Activated naive CD8-positive, alpha-beta T cell treated with anti-CD3 and anti-CD28 coated beads, Interleukin-2, amount 10 ng/mL, durations not matched to agents 7 days and 5 days (primary cell): ENCODE measurements at regions not wholly inside any gene's neighbourhood (a gene's known extent, or its start where the extent isn't known, plus 50 kb on each side); places are given as distances from the start of the nearest gene placed in this dataset.
"Not testable (repeated sequence)": the region's sequence is repeated elsewhere in the genome, so short reads cannot be mapped to it uniquely, and the experiment has no call there.

ENCODE experiments used
- ATAC-seq: fragments of 150-1000 bp; cut with Tn5 transposase; one replicate; pipeline ENCODE4 v1.10.0; 2021; ENCODE audit warnings: low read depth, moderate library complexity
- POLR2A ChIA-PET: fragments of 350-600 bp; sonication (Branson Sonifier 250); formaldehyde crosslinking; loops from one replicate; lab custom pipeline; 2021; ENCODE audit warnings: antibody characterized with exemption; lab: Charles Lee
- DNase-seq: peaks from one replicate; pipeline ENCODE4 v3.0.0; 2021
- H3K27ac Mint-ChIP-seq: one replicate; pipeline ENCODE4 v1.8.0; 2022; ENCODE audit warnings: mild to moderate bottlenecking, mixed read lengths
- H3K27me3 Mint-ChIP-seq: one replicate; pipeline ENCODE4 v1.8.0; 2022; ENCODE audit warnings: mild to moderate bottlenecking, moderate library complexity, mixed read lengths
- H3K36me3 Mint-ChIP-seq: one replicate; pipeline ENCODE4 v1.8.0; 2021; ENCODE audit warnings: mild to moderate bottlenecking, mixed read lengths
- H3K4me1 Mint-ChIP-seq: one replicate; pipeline ENCODE4 v1.8.0; 2021; ENCODE audit warnings: mixed read lengths
- H3K4me3 Mint-ChIP-seq: one replicate; pipeline ENCODE4 v1.8.0; 2022; ENCODE audit warnings: mild to moderate bottlenecking, moderate library complexity, mixed read lengths
- H3K9me3 Mint-ChIP-seq: one replicate; pipeline ENCODE4 v1.8.0; 2021; ENCODE audit warnings: mixed read lengths

DNA sequence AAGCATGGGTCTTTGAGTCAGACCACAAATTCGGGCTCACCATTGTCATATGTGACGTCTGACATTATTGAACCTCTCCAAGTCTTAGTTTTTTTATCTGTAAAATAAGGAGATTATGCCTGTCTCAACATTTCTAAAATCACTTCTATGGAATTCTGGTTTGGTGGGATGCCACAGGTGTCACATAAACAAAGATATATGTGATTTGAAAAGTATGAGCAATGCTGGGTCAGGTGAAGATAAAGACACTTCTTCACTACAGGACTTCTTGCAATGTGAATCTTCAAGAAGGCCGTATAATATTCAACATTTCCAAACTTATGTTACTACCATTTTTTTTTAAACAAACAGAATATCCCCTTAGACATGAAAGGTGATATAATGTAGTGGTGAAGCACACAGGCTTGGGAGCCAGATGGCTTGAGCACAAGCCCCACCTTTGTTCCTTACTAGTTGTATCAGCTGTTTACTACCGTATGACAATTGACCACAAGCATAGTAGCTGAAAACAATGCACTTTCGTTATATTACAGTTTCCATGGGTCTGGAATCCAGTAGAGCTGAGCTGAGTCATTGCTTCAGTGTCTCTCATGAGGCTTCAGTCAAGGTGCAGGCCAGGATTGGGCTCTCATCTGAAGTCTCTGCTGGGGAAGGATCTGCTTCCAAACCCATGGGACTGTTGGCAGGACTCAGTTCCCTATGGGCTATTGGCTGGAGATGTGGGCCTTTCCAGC, 87.7 kb downstream of the UTP18 start:
- H3K4me3 Mint-ChIP-seq: no peak overlapping the region
- POLR2A ChIA-PET: no interaction called here
- no peak overlapping the region for H3K27ac Mint-ChIP-seq
- H3K4me1 Mint-ChIP-seq: no peaks in the 10 kb centered on the region
- peaks cover 12% of the 10 kb centered on the region for H3K27me3 Mint-ChIP-seq
- H3K9me3 Mint-ChIP-seq: no peaks in the 10 kb centered on the region
- ATAC-seq (no peak), DNase-seq (no peak)
- H3K36me3 Mint-ChIP-seq: no peaks in the 10 kb centered on the region

DNA sequence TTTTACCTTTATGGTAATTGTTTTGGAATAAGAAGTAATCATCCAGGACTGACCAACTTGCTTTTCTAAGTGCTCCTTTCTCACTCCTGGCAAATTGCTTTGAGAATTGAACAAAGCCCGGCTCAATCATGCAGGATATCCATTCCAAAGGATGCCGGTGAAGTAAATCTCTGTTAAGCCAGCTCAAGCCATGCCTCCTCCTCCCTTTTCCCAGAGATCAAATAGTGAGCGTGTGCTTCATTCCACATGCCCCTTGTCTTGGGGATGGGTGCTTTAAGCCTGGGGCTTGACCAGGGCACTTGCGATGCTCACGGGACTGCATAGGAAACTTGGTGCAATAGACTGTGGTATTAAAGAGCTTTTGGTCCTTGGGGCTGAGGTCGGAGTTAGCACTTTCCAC, 90.7 kb downstream of the UTP18 start:
- POLR2A ChIA-PET: no interaction called here
- DNase-seq (no peak), ATAC-seq (no peak)
- H3K27me3 Mint-ChIP-seq: peaks cover 21% of the 10 kb centered on the region
- no peaks in the 10 kb centered on the region for H3K4me1 Mint-ChIP-seq
- H3K36me3 Mint-ChIP-seq: no peaks in the 10 kb centered on the region
- no peak overlapping the region for H3K27ac Mint-ChIP-seq
- H3K9me3 Mint-ChIP-seq: no peaks in the 10 kb centered on the region
- H3K4me3 Mint-ChIP-seq: no peak overlapping the region

DNA sequence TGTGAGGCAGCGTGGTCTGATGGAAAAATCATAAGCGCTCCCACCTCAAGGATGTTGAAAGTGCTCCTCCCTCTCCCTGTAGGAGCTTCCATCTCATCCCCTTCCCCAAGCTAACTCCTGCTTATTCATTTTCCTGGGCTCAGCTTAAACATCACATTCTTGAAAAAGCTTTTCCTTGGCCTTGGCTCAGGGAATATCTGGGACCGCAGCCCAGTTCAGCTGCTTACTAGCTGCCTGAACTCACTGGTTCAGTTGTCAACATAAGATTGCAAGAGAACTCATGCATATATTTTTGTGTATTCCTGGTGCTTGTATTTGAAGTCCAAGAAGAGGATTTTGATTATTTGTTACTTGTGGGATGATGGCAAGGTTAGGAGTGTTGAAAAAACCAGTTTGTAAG, 91.5 kb downstream of the UTP18 start:
- Mint-ChIP-seq H3K4me3 (no peak overlapping the region), H3K27me3 (peaks cover 25% of the 10 kb centered on the region), H3K27ac (no peak overlapping the region), H3K9me3 (no peaks in the 10 kb centered on the region), H3K36me3 (no peaks in the 10 kb centered on the region), H3K4me1 (no peaks in the 10 kb centered on the region)
- no peak for ATAC-seq
- POLR2A ChIA-PET: no interaction called here
- DNase-seq: no peak

DNA sequence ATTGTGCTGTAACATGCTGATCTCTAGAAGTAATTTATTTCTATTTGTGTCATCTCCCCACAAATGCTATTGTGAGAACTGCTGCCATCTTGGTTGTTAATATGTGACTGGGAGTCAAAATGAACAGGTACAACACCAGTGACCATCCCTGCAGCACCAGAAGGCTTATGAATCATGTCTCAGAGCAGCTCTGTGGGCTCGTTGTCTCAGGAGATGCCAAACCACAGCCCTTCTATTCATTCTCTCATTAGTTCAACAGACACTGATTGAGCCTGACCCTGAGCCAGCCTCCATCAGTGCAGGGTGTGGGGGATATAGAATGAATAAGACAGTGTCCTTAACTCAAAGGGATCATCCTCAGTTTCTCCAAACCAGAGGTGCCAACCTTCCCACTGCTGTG, 92.5 kb downstream of the UTP18 start:
- no peaks in the 10 kb centered on the region for H3K9me3 Mint-ChIP-seq
- no peaks in the 10 kb centered on the region for H3K4me1 Mint-ChIP-seq
- POLR2A ChIA-PET: no interaction called here
- H3K36me3 Mint-ChIP-seq: no peaks in the 10 kb centered on the region
- DNase-seq (no peak), ATAC-seq (no peak)
- peaks cover 25% of the 10 kb centered on the region for H3K27me3 Mint-ChIP-seq
- H3K4me3 Mint-ChIP-seq: no peak overlapping the region
- H3K27ac Mint-ChIP-seq: no peak overlapping the region

DNA sequence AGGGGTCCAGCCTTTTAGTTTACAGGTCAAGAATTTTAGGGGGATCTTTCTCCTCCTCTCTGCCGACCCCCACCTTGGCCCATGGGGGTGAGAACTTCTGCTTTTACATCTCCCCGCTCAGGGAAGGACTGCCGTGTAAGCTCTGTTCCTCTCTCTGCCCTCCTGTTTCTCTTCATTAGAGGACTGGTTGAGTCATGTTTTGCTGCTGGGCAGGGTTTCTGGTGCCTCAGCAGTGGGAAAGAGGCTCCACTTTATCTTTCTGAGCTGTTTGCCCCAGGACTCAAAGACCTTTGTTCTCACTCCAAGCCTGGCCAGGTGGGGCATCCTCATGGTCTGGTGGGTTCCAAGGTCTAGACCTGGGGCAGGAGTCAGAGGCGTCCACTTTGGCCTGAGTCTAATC, 93.0 kb downstream of the UTP18 start:
- H3K27me3 Mint-ChIP-seq: peaks cover 25% of the 10 kb centered on the region
- DNase-seq (no peak), ATAC-seq (no peak)

DNA sequence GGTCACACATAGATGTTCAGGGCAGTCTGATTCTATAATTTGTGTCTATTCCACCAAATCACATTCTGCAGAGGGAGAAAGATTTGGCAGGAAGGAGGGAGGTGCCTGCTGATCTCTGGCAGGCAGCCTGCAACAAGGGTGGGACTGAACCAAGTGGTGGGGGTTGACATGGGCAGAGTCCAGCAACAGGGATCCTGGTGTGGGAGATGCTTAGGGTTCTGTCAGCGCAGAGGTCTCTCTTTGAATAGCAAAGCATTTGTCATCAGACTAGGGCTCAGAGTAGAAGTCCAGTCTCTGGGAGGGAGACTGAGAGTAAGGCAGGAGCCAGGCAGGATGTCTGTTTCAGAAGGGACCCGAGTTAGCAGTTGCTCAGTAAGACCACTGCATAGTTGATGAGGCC, 94.6 kb downstream of the UTP18 start:
- Mint-ChIP-seq H3K36me3 (no peaks in the 10 kb centered on the region), H3K4me3 (no peak overlapping the region), H3K9me3 (no peaks in the 10 kb centered on the region), H3K27ac (no peak overlapping the region), H3K27me3 (peaks cover 23% of the 10 kb centered on the region), H3K4me1 (no peaks in the 10 kb centered on the region)
- ATAC-seq: no peak
- POLR2A ChIA-PET: no interaction called here
- no peak for DNase-seq

More for the DNA sequence above, 93.0 kb downstream of the UTP18 start:
- POLR2A ChIA-PET: no interaction called here
- Mint-ChIP-seq H3K36me3 (no peaks in the 10 kb centered on the region), H3K9me3 (no peaks in the 10 kb centered on the region), H3K4me1 (no peaks in the 10 kb centered on the region), H3K27ac (no peak overlapping the region), H3K4me3 (no peak overlapping the region)

DNA sequence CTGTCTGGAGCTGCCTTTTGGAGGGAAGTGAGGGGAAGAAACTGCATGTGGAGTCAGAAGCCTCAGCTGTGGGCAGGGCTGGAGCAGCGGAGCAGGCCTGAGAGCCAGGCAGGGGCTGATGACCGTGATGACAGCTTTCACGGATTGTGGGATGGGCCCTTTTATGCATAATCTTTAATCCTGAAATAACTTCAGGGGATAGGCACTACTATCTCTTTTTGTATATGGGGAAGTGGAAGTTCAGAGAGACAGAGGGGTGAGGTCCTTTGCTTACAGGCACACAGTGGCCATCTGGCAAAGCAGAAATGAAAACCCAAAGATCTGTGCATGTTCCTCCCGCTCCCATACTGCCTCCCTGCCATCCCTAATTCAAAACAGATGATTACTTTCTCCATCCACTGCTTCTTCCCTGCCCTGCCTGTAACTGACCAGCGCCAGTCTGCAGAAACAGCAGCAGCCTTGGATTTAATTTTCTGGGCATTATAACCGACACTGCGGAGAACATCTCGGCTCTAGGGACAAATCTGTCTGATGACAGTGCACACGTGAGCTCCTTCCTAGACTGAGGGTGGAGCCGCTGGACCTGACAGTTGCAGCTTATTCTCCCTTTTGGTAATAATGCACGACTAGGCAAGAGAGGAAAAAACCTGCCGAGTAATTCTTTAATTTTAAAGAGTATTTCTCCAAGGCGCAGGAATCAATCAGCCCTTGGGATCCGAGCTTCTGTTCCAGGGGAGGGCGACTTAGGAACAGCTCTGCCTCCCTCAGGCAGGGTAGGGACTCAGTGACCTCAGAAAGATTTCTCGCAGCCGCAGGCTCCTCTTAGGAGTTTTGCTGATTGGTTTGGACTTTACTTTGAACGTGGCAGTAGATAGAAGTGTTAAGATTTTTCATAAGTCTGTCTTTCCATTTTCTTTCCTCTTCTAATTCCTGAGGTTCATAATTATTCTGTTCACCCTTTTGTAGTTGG, 95.4 kb downstream of the UTP18 start:
- H3K4me3 Mint-ChIP-seq: no peak overlapping the region
- H3K27ac Mint-ChIP-seq: no peak overlapping the region
- POLR2A ChIA-PET: no interaction called here
- H3K4me1 Mint-ChIP-seq: no peaks in the 10 kb centered on the region
- ATAC-seq (no peak), DNase-seq (no peak)
- H3K27me3 Mint-ChIP-seq: peaks cover 21% of the 10 kb centered on the region
- no peaks in the 10 kb centered on the region for H3K36me3 Mint-ChIP-seq
- H3K9me3 Mint-ChIP-seq: no peaks in the 10 kb centered on the region

DNA sequence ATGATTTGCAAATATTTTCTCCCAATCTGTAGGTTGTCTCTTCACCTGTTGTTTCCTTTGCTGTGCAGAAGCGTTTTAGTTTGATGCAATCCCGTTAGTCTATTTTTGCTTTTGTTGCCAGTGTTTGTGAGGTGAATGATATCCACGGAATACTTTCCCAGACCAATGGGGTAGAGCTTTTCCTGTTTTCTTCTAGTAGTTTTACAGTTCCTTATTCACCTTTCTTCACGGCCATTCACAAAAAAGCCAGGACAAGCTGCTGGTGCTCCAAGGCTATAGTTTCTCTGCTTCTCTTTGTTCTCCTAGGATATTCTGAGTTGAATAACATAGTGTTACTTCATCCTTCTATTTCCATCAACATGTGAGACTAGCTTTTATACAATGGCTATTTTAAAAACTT, 98.7 kb downstream of the UTP18 start:
- Mint-ChIP-seq H3K27me3 (peaks cover 4% of the 10 kb centered on the region), H3K4me1 (no peaks in the 10 kb centered on the region), H3K4me3 (no peak overlapping the region), H3K9me3 (no peaks in the 10 kb centered on the region), H3K36me3 (no peaks in the 10 kb centered on the region), H3K27ac (no peak overlapping the region)
- POLR2A ChIA-PET: no interaction called here
- ATAC-seq (no peak), DNase-seq (no peak)

DNA sequence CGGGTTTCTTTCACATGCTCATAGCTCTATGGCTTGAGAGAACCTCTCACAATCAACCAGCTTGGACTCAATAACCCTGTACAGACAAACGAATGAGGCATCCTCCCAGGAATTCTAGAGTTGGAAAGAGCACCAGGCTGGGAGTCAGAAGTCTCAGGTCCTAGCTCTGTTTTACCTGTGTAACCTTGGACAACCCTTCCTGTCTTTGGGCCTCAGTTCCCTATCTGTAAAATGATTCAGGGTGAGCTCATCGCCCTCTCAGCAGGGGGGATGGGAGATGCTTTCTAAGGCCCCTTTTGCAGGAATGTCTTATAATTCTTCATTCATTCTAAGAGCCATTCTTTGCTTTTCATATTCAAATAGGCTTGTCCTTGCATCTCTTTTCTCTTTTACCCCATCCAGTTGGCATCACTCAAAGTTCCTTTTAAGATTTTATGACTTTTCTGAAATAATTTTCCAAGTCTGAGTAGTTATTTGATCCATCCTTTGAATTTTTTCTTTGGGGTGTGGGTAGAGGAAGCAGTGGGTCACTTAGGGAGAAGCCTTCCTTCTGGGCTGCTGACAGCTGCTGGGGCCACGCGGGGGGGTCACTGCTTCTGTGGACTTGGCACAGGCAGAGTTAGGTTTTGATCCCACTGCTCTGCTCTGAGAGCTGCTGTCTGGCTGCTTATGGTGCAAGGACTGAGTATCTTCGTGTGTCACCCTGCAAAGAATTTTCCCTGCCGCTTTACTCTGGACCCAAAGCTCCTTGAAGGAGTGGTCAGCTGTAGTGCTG, 102.7 kb downstream of the UTP18 start:
- Mint-ChIP-seq H3K9me3 (peaks cover 1% of the 10 kb centered on the region), H3K4me1 (peaks cover 9% of the 10 kb centered on the region), H3K27me3 (no peaks in the 10 kb centered on the region), H3K4me3 (no peak overlapping the region), H3K27ac (no peak overlapping the region), H3K36me3 (no peaks in the 10 kb centered on the region)
- POLR2A ChIA-PET: no interaction called here
- DNase-seq (no peak), ATAC-seq (no peak)

DNA sequence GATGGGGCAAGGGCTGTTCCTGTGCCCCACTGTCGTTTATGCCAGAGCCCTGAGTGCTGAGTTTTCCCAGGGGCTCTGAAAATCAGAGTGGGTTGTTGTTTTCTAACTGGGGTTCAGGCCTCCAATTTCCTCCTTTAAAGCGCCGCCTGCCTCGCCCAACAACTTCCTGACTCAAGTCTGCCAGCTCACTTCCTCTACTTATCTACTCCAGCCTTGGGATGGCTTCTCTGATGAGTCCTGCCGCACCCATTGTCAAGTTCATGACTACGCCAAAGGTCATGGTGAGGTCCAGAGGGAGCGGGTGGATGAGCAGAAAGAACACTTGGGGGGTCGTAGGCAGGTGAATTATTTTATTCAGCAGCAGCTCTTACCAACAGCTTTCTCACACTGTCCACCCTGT, 104.7 kb downstream of the UTP18 start:
- POLR2A ChIA-PET: no interaction called here
- ATAC-seq: no peak
- Mint-ChIP-seq H3K9me3 (peaks cover 1% of the 10 kb centered on the region), H3K4me3 (no peak overlapping the region), H3K4me1 (peaks cover 9% of the 10 kb centered on the region), H3K27ac (peak overlapping the region; percentile 57), H3K36me3 (no peaks in the 10 kb centered on the region), H3K27me3 (no peaks in the 10 kb centered on the region)
- DNase-seq: no peak

DNA sequence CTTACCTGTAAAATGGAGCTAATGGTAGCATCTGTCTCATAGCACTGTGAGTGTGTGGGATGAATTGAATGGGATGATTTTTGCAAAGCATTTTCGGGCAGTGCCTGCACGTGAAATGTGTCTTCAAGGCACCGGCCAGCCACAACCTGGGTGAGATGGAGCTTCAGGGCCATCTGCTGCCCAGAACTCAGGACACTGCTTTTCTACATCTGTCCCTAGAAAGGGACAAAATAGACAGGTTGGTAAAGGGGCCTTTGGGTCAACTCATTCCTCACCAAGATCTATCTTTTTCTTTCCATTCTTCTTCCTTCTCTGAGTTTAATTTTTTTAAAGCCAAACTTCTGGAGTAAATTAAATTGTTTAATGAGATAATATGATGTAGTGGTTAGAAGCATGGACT, 106.5 kb downstream of the UTP18 start:
- DNase-seq (no peak), ATAC-seq (no peak)
- no peaks in the 10 kb centered on the region for H3K27me3 Mint-ChIP-seq
- H3K9me3 Mint-ChIP-seq: peaks cover 1% of the 10 kb centered on the region
- POLR2A ChIA-PET: no interaction called here
- H3K36me3 Mint-ChIP-seq: no peaks in the 10 kb centered on the region
- H3K27ac Mint-ChIP-seq: no peak overlapping the region
- peaks cover 9% of the 10 kb centered on the region for H3K4me1 Mint-ChIP-seq
- no peak overlapping the region for H3K4me3 Mint-ChIP-seq

DNA sequence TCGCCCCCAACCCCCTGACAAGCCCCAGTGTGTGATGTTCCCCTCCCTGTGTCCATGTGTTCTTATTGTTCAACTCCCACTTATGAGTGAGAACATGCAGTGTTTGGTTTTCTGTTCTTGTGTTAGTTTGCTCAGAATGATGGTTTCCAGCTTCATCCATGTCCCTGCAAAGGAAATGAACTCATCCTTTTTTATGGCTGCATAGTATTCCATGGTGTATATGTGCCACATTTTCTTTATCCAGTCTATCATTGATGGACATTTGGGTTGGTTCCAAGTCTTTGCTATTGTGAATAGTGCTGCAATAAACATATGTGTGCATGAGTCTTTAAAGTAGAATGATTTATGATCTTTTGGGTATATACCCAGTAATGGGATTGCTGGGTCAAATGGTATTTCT, 107.5 kb downstream of the UTP18 start:
- peaks cover 16% of the 10 kb centered on the region for H3K4me1 Mint-ChIP-seq
- H3K9me3 Mint-ChIP-seq, H3K27ac Mint-ChIP-seq, H3K4me3 Mint-ChIP-seq, POLR2A ChIA-PET, ATAC-seq, H3K36me3 Mint-ChIP-seq, DNase-seq, H3K27me3 Mint-ChIP-seq: not testable (repeated sequence)

DNA sequence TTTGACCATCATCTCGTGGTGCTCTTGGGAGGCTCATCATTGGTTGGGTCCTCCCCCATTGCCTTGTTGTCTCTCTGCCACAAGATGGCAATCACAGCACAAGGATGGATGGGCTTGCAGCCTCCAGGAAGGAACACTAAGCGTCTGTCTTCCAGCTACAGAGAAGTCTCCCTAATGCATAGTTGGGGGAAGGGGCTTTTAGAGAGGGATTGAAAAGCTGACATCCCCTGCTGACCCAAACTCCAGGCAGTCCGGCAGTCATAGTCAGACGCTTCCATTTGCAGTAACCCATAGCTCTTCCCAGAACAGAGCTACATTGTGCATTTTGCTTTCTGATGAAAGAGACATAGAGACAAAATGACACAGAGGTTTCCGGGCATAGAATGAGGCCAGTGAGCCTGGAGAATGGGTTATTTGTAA, 111.4 kb downstream of the UTP18 start:
- Mint-ChIP-seq H3K36me3 (peaks cover 7% of the 10 kb centered on the region), H3K4me1 (peaks cover 7% of the 10 kb centered on the region), H3K27ac (no peak overlapping the region), H3K9me3 (peaks cover 7% of the 10 kb centered on the region), H3K27me3 (no peaks in the 10 kb centered on the region), H3K4me3 (no peak overlapping the region)
- ATAC-seq (peak; percentile 65), DNase-seq (peak; percentile 33)
- POLR2A ChIA-PET: no interaction called here
